K562 (cell line): ENCODE measurements at regions not wholly inside any gene's neighbourhood (a gene's known extent, or its start where the extent isn't known, plus 50 kb on each side); places are given as distances from the start of the nearest gene placed in this dataset.

Source experiments
- ATAC-seq: fragments of 200-7000 bp; cut with Tn5 transposase; 3 replicates; pipeline ENCODE4 v1.9.1; 2020; ENCODE audit warnings: moderate library complexity
- BruUV-seq: library from RNA; stranded (reverse); fragments of 400-500 nt; replicated peaks from 2 replicates; lab custom pipeline; 2021; lab: Mats Ljungman, UMichigan
- CTCF ChIA-PET: fragments of 300-600 bp; formaldehyde crosslinking; extraction: SDS; loops from one replicate; lab custom pipeline; 2021; ENCODE audit warnings: low intra/inter-chr PET ratio; lab: Yijun Ruan, JAX
- POLR2A ChIA-PET: fragments of 300-600, 350-650 bp; sonication (Branson Sonifier 250); formaldehyde crosslinking; extraction: SDS; loops from one replicate; lab custom pipeline; 2021; ENCODE audit warnings: antibody characterized with exemption, inconsistent platforms; lab: Yijun Ruan, JAX
- DNase-seq, 4 experiments: peaks; one replicate each; pipeline versions ENCODE4 v3.0.0 to v3.0.0-alpha.2; 2011 to 2018; ENCODE audit warnings: low spot score in 3 of 4, mixed read lengths in 3 of 4; ENCODE audit errors: extremely low read depth in 1 of 4
- FAIRE-seq: peaks from 2 replicates; lab custom pipeline; 2011; peaks lifted over from hg19 to GRCh38; lab: Jason Lieb, UNC
- H2AFZ ChIP-seq: 2 replicates; pipeline ENCODE4 v1.6.0; 2011; ENCODE audit warnings: low read depth, low read length, control low read depth, inconsistent platforms
- H3K27ac ChIP-seq: fragments of 200-600 bp; 3 replicates; pipeline ENCODE4 v1.8.0; 2011; ENCODE audit warnings: low read depth, mild to moderate bottlenecking, control low read depth, inconsistent platforms, low read length, moderate library complexity, mixed read lengths; ENCODE audit errors: extremely low read depth
- H3K27me3 ChIP-seq, 2 experiments: fragments of 300-600 bp in 1 of 2; 2 replicates in 1 of 2; 3 replicates in 1 of 2; pipeline versions ENCODE4 v1.6.0 to v1.8.0; 2011; ENCODE audit warnings: inconsistent platforms in 2 of 2, low read length in 2 of 2, mild to moderate bottlenecking in 1 of 2, mixed read lengths in 1 of 2, moderate library complexity in 1 of 2; ENCODE audit not compliant: control insufficient read depth in 2 of 2, insufficient read depth in 2 of 2
- H3K36me3 ChIP-seq: fragments of 300-600 bp; 3 replicates; pipeline ENCODE4 v1.8.0; 2011; ENCODE audit warnings: mild to moderate bottlenecking, low read length, inconsistent platforms; ENCODE audit not compliant: control insufficient read depth, insufficient read depth
- H3K4me1 ChIP-seq, 2 experiments: fragments of 200-600 bp in 1 of 2; replicated peaks in 1 of 2; 2 replicates in 1 of 2; 3 replicates in 1 of 2; pipeline versions ENCODE4 v1.5.1 to v1.8.0; 2011; ENCODE audit warnings: inconsistent platforms in 2 of 2, low read length in 2 of 2, mild to moderate bottlenecking in 1 of 2, mixed read lengths in 1 of 2, moderate library complexity in 1 of 2; ENCODE audit not compliant: control insufficient read depth in 2 of 2, insufficient read depth in 2 of 2
- H3K4me2 ChIP-seq: 2 replicates; pipeline ENCODE4 v1.6.1; 2011; ENCODE audit warnings: low read length, control low read depth, inconsistent platforms, mixed read lengths; ENCODE audit not compliant: insufficient read depth
- H3K4me3 ChIP-seq: fragments of 200-600 bp; sonication (generic), shearing (Covaris generic); 2 replicates; pipeline ENCODE4 v1.5.1; 2016; ENCODE audit warnings: control low read depth, inconsistent platforms
- H3K79me2 ChIP-seq: fragments of 200-600 bp; 3 replicates; pipeline ENCODE4 v1.8.0; 2011; ENCODE audit warnings: low read length, inconsistent platforms; ENCODE audit not compliant: control insufficient read depth, insufficient read depth
- H3K9ac ChIP-seq, 2 experiments: 2 replicates each; pipeline versions ENCODE4 v1.6.0 to v1.6.1; 2011; ENCODE audit warnings: low read depth in 2 of 2, low read length in 2 of 2, control low read depth in 1 of 2, inconsistent platforms in 1 of 2, mild to moderate bottlenecking in 1 of 2, mixed read lengths in 1 of 2; ENCODE audit not compliant: insufficient read depth in 1 of 2
- H3K9me1 ChIP-seq: one replicate; pipeline ENCODE4 v1.6.0; 2011; ENCODE audit warnings: inconsistent platforms, mild to moderate bottlenecking, low read length, moderate library complexity; ENCODE audit not compliant: control insufficient read depth, insufficient read depth
- H3K9me3 ChIP-seq: replicated peaks from 2 replicates; pipeline ENCODE4 v1.5.1; 2011; ENCODE audit warnings: low read depth, low read length, inconsistent platforms; ENCODE audit not compliant: control insufficient read depth, insufficient read depth
- H4K20me1 ChIP-seq: replicated peaks from 2 replicates; pipeline ENCODE4 v1.6.1; 2011; ENCODE audit warnings: low read length, inconsistent platforms, mixed read lengths; ENCODE audit not compliant: control insufficient read depth, insufficient read depth
- ARNT ChIP-seq, 2 experiments: fragments of 450-650 bp; IDR thresholded peaks; 2 replicates each; pipeline ENCODE4 v1.6.1; 2016; ENCODE audit warnings: mild to moderate bottlenecking in 1 of 2
- ELF1 ChIP-seq: fragments of 200-800 bp; sonication (Bioruptor generic); IDR thresholded peaks from 2 replicates; pipeline ENCODE4 v1.6.1; 2016; ENCODE audit warnings: missing genetic modification characterization, missing compliant biosample characterization
- LEF1 ChIP-seq: fragments of 450-650 bp; IDR thresholded peaks from 2 replicates; pipeline ENCODE4 v1.6.1; 2016; ENCODE audit warnings: mild to moderate bottlenecking
- SMARCC2 ChIP-seq: fragments of 450-650 bp; IDR thresholded peaks from 2 replicates; pipeline ENCODE4 v1.6.1; 2017; ENCODE audit warnings: antibody characterized with exemption, moderate library complexity, mild to moderate bottlenecking, low read depth
- SRSF1 ChIP-seq: fragments of 200-400 bp; formaldehyde crosslinking; IDR thresholded peaks from 2 replicates; pipeline ENCODE4 v1.6.1; 2017; ENCODE audit warnings: mild to moderate bottlenecking, low read depth, low read length, moderate library complexity
- TAF9B ChIP-seq: fragments of 450-650 bp; IDR thresholded peaks from 2 replicates; pipeline ENCODE4 v1.6.1; 2018; ENCODE audit warnings: mild to moderate bottlenecking; ENCODE audit not compliant: partially characterized antibody
- TBP ChIP-seq: optimal IDR thresholded peaks from 2 replicates; pipeline ENCODE3; 2011; ENCODE audit warnings: low read depth, low read length, improper control_type of control experiment
- ZNF282 ChIP-seq: sonication (generic); formaldehyde crosslinking; IDR thresholded peaks from 2 replicates; pipeline ENCODE4 v1.8.1; 2023; ENCODE audit warnings: missing genetic modification reagents
- WGBS: fragments of 100-300 bp; shearing (Covaris generic); methylation state at CpG from one replicate; pipeline ENCODE4 v1.1.6; 2016; ENCODE audit warnings: low coverage, mixed read lengths; ENCODE audit not compliant: insufficient coverage; ENCODE audit errors: missing lambda C conversion rate; 5-methylcytosine and 5-hydroxymethylcytosine counted together
- in situ Hi-C: fragments of 300-500 bp; cut with MboI; formaldehyde crosslinking; loops from 4 replicates; pipeline ENCODE4 v1.15.0; 2018; ENCODE audit warnings: inconsistent platforms, mixed read lengths
- intact Hi-C: fragments of 100-400 bp; cut with micrococcal nuclease; formaldehyde crosslinking; loops from 2 replicates; pipeline ENCODE4 v1.14.2; 2022
- TF ChIP-seq, protein P1 (sequence below): sonication (generic); formaldehyde crosslinking; IDR thresholded peaks from 2 replicates; pipeline ENCODE4 v1.4.0; 2020; ENCODE audit warnings: mild to moderate bottlenecking, missing genetic modification reagents
- TF ChIP-seq, protein P2 (sequence below): fragments of 200-800 bp; sonication (Bioruptor generic); IDR thresholded peaks from 2 replicates; pipeline ENCODE4 v1.6.1; 2016; ENCODE audit warnings: missing genetic modification characterization, missing compliant biosample characterization

DNA sequence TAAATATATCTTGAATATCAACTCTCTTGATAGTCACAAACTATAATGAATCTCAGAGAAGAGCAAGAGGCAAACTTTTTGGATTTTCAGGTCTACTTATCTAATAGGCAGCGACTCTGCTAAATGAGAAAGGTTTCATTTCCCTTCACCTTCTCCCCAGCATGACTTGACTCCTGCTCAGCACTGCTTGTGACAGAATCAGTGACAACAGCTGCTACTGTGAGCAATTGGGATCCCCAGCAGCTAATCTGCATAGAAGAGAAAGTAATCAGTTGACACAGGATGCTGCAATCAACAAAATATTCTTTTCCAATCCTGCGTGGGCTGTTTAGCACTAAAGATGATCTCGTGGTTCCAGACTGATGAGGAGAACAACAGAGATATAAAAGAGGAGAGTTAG, 205.5 kb downstream of the MMUT start:
- WGBS, result 0% methylated on average over 3 of the region's 3 CpGs
- H3K4me3 ChIP-seq, result no peak overlapping the region
- in situ Hi-C loops (no loop called here), intact Hi-C loops (no loop called here)
- H3K4me1 ChIP-seq, result no peaks in the 10 kb centered on the region
- POLR2A ChIA-PET, result no interaction called here
- no peak for DNase-seq
- H4K20me1 ChIP-seq, result no peaks in the 10 kb centered on the region
- CTCF ChIA-PET, result no interaction called here
- H2AFZ ChIP-seq, result no peak overlapping the region
- no peaks in the 10 kb centered on the region for H3K9me3 ChIP-seq
- H3K27me3 ChIP-seq, result no peaks in the 10 kb centered on the region
- H3K36me3 ChIP-seq, result no peaks in the 10 kb centered on the region
- H3K4me2 ChIP-seq, result no peak overlapping the region
- H3K9me1 ChIP-seq, result no peaks in the 10 kb centered on the region
- no peak overlapping the region for H3K9ac ChIP-seq
- TF ChIP-seq, protein P1, sequence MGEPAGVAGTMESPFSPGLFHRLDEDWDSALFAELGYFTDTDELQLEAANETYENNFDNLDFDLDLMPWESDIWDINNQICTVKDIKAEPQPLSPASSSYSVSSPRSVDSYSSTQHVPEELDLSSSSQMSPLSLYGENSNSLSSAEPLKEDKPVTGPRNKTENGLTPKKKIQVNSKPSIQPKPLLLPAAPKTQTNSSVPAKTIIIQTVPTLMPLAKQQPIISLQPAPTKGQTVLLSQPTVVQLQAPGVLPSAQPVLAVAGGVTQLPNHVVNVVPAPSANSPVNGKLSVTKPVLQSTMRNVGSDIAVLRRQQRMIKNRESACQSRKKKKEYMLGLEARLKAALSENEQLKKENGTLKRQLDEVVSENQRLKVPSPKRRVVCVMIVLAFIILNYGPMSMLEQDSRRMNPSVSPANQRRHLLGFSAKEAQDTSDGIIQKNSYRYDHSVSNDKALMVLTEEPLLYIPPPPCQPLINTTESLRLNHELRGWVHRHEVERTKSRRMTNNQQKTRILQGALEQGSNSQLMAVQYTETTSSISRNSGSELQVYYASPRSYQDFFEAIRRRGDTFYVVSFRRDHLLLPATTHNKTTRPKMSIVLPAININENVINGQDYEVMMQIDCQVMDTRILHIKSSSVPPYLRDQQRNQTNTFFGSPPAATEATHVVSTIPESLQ (CRISPR knock-in tag), result no peak
- no peak for TF ChIP-seq ZNF282 (CRISPR knock-in tag)
- no peak for TF ChIP-seq SRSF1
- TF ChIP-seq, protein P2, sequence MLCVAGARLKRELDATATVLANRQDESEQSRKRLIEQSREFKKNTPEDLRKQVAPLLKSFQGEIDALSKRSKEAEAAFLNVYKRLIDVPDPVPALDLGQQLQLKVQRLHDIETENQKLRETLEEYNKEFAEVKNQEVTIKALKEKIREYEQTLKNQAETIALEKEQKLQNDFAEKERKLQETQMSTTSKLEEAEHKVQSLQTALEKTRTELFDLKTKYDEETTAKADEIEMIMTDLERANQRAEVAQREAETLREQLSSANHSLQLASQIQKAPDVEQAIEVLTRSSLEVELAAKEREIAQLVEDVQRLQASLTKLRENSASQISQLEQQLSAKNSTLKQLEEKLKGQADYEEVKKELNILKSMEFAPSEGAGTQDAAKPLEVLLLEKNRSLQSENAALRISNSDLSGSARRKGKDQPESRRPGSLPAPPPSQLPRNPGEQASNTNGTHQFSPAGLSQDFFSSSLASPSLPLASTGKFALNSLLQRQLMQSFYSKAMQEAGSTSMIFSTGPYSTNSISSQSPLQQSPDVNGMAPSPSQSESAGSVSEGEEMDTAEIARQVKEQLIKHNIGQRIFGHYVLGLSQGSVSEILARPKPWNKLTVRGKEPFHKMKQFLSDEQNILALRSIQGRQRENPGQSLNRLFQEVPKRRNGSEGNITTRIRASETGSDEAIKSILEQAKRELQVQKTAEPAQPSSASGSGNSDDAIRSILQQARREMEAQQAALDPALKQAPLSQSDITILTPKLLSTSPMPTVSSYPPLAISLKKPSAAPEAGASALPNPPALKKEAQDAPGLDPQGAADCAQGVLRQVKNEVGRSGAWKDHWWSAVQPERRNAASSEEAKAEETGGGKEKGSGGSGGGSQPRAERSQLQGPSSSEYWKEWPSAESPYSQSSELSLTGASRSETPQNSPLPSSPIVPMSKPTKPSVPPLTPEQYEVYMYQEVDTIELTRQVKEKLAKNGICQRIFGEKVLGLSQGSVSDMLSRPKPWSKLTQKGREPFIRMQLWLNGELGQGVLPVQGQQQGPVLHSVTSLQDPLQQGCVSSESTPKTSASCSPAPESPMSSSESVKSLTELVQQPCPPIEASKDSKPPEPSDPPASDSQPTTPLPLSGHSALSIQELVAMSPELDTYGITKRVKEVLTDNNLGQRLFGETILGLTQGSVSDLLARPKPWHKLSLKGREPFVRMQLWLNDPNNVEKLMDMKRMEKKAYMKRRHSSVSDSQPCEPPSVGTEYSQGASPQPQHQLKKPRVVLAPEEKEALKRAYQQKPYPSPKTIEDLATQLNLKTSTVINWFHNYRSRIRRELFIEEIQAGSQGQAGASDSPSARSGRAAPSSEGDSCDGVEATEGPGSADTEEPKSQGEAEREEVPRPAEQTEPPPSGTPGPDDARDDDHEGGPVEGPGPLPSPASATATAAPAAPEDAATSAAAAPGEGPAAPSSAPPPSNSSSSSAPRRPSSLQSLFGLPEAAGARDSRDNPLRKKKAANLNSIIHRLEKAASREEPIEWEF (CRISPR knock-in tag), result no peak
- TF ChIP-seq LEF1, result no peak
- TF ChIP-seq SMARCC2, result no peak
- TF ChIP-seq TAF9B, result no peak
- no peak for TF ChIP-seq TBP
- TF ChIP-seq ELF1 (tag), result no peak
- TF ChIP-seq ARNT (IDR thresholded peaks at IDR 0.05), result no peak
- H3K79me2 ChIP-seq, result no peaks in the 10 kb centered on the region
- no TSS peak for BruUV-seq
- no peak for FAIRE-seq
- H3K27ac ChIP-seq, result no peak overlapping the region
- no peak for ATAC-seq
